ENCODE measurements at regions not wholly inside any gene's neighbourhood (a gene's known extent, or its start where the extent isn't known, plus 50 kb on each side); places are given as distances from the start of the nearest gene placed in this dataset.

DNA sequence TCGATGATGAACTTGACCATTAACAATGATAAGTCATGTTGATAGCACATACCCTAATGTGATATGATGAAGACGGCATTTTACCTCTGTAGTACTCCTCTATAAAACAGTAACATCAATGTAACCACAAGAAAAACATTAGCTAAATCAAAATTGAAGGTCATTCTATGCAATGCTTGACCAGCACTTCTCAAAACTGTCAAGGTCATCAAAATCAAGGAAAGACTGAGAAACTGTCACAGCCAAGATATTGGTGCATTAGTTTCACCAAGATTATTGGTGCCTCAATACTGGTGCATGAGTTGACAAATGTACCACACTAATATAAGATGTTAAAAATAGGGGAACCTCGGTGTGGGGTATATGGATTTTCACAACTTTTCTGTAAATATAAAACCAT, 251.1 kb upstream of the CNTN4 start:
- no peaks in the 10 kb centered on the region for H3K27me3 ChIP-seq (ENCODE audit: control insufficient read depth in 2 of 2, insufficient read depth in 2 of 2, low read length in 2 of 2)
- BruUV-seq (replicated peaks) = no TSS peak
- dilution Hi-C loops (cut with MboI; ENCODE audit: extremely low pct_ligation_motif_present, low sequenced_read_pairs) (no loop called here), intact Hi-C loops (cut with micrococcal nuclease) (no loop called here)
- H3K79me2 ChIP-seq (ENCODE audit: control insufficient read depth, insufficient read depth, low read length) = no peaks in the 10 kb centered on the region
- ChIA-PET POLR2A (no interaction called here), CTCF (no interaction called here)
- no peak for TF ChIP-seq MAX (IDR thresholded peaks at IDR 0.05; ENCODE audit: insufficient read depth, insufficient read length)
- no peak for TF ChIP-seq POLR2A (IDR thresholded peaks at IDR 0.05; ENCODE audit: low read depth, low read length)
- TF ChIP-seq CTCF (IDR thresholded peaks at IDR 0.05; ENCODE audit: extremely low read depth in 1 of 2, insufficient read depth in 1 of 2, low read depth in 1 of 2, low read length in 2 of 2) = no peak
- TF ChIP-seq FOS (IDR thresholded peaks at IDR 0.05; ENCODE audit: borderline replicate concordance, insufficient read depth, low read length) = no peak
- no peak for TF ChIP-seq POLR2AphosphoS5 (IDR thresholded peaks at IDR 0.05; ENCODE audit: insufficient read depth, low read depth, low read length)
- TF ChIP-seq EZH2 (IDR thresholded peaks at IDR 0.05; ENCODE audit: borderline replicate concordance, low read depth, low read length, severe bottlenecking) = no peak
- TF ChIP-seq GATA2 (IDR thresholded peaks at IDR 0.05; ENCODE audit: insufficient read depth, insufficient read length, low read depth, low read length) = no peak
- TF ChIP-seq JUN (IDR thresholded peaks at IDR 0.05; ENCODE audit: borderline replicate concordance, insufficient read depth, insufficient read length, low read depth) = no peak
- no peak for TF ChIP-seq MYC (IDR thresholded peaks at IDR 0.05; ENCODE audit: low read depth, low read length)
- no peak overlapping the region for H3K27ac ChIP-seq (ENCODE audit: insufficient read depth, low read depth, low read length)
- no peak overlapping the region for H2AFZ ChIP-seq (ENCODE audit: low read depth, low read length)
- FAIRE-seq (no peak), DNase-seq (ENCODE audit: low read depth, low spot score) (no peak)
- H3K4me2 ChIP-seq (ENCODE audit: insufficient read depth, low read length) = no peak overlapping the region
- no peaks in the 10 kb centered on the region for H4K20me1 ChIP-seq (replicated peaks; ENCODE audit: control insufficient read depth, extremely low read depth, insufficient read depth, low read length)
- no peak overlapping the region for H3K9ac ChIP-seq (replicated peaks; ENCODE audit: extremely low read depth, insufficient read depth, low read length)
- H3K36me3 ChIP-seq (ENCODE audit: control insufficient read depth in 2 of 2, extremely low read depth in 1 of 2, insufficient read depth in 2 of 2, low read length in 2 of 2) = no peaks in the 10 kb centered on the region
- H3K9me1 ChIP-seq (replicated peaks; ENCODE audit: control insufficient read depth, extremely low read depth, insufficient read depth, low read length) = no peaks in the 10 kb centered on the region
- H3K4me3 ChIP-seq (replicated peaks in 1 of 3; ENCODE audit: insufficient read depth in 1 of 3, low read depth in 1 of 3, low read length in 3 of 3) = no peak overlapping the region
- no peaks in the 10 kb centered on the region for H3K9me3 ChIP-seq (replicated peaks; ENCODE audit: control insufficient read depth, insufficient read depth, low read length)
- H3K4me1 ChIP-seq (ENCODE audit: control insufficient read depth, extremely low read depth, insufficient read depth, low read length) = no peaks in the 10 kb centered on the region
